SJSA1 (cell line): ENCODE measurements at regions not wholly inside any gene's neighbourhood (a gene's known extent, or its start where the extent isn't known, plus 50 kb on each side); places are given as distances from the start of the nearest gene placed in this dataset.

Experiments
- DNase-seq, 2 experiments: peaks; one replicate each; pipeline ENCODE4 v3.0.0-alpha.2; 2015 to 2020; ENCODE audit warnings: low spot score in 2 of 2, low read depth in 1 of 2
- H3K27ac ChIP-seq: fragments of 250-450 bp; sonication (Bioruptor Pico); 2 replicates; pipeline ENCODE4 v1.5.1; 2020; ENCODE audit warnings: mild to moderate bottlenecking, moderate library complexity
- H3K27me3 ChIP-seq: fragments of 250-450 bp; sonication (Bioruptor Pico); replicated peaks from 2 replicates; pipeline ENCODE4 v1.5.1; 2020; ENCODE audit warnings: mild to moderate bottlenecking, moderate library complexity
- H3K36me3 ChIP-seq: fragments of 250-450 bp; sonication (Bioruptor Pico); 2 replicates; pipeline ENCODE4 v1.5.1; 2020; ENCODE audit warnings: mild to moderate bottlenecking
- H3K4me1 ChIP-seq: fragments of 250-450 bp; sonication (Bioruptor Pico); replicated peaks from 2 replicates; pipeline ENCODE4 v1.6.1; 2021; ENCODE audit warnings: mild to moderate bottlenecking
- H3K4me3 ChIP-seq: fragments of 250-450 bp; sonication (Bioruptor Pico); 2 replicates; pipeline ENCODE4 v1.5.1; 2020; ENCODE audit warnings: mild to moderate bottlenecking
- H3K9me3 ChIP-seq: fragments of 250-450 bp; sonication (Bioruptor Pico); replicated peaks from 2 replicates; pipeline ENCODE4 v1.5.1; 2020; ENCODE audit warnings: mild to moderate bottlenecking

DNA sequence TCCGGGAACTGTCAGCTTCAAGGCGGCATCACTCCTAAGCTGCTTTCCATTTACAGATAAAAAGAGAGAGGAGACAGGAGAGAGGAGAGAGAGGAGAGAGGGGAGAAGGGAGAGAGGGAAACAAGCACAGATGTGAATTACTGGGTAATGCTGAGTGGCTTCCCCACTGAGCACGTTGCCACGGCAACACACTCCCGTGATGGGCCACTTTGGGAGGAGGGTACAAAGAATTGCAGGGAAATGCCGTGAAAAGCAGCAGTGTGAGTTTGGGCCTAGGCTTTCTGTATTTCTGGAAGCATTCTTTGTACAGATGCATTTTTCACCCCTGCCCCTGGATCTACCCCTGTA, 128.0 kb upstream of the IRF2BP2 start:
- H3K4me1 ChIP-seq: no peaks in the 10 kb centered on the region
- no peak for DNase-seq
- no peak overlapping the region for H3K4me3 ChIP-seq
- H3K27me3 ChIP-seq: no peaks in the 10 kb centered on the region
- H3K27ac ChIP-seq: no peak overlapping the region
- H3K9me3 ChIP-seq: no peaks in the 10 kb centered on the region
- no peaks in the 10 kb centered on the region for H3K36me3 ChIP-seq

DNA sequence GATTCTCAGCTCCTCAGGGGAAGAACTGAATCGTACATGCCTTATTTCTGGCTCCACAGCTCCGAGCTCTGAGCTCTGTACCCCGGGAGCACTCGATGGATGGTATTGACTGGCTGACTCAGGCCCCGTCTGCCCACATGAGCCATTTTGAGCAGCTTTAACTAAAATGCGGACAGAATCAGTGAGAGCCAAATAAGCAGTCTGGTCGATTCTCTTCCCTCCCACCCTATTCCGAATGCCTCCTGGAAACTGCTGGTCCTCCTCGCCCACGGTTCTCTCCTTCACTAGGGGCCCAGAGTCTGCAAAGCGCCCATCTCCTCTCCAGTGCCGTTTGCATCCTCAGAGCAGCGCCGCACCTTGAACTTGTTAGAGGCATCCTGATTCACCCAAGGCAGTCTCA, 125.9 kb upstream of the IRF2BP2 start:
- Histone ChIP-seq H3K36me3 (no peaks in the 10 kb centered on the region), H3K27ac (no peak overlapping the region), H3K9me3 (no peaks in the 10 kb centered on the region), H3K4me3 (no peak overlapping the region), H3K4me1 (peaks cover 14% of the 10 kb centered on the region), H3K27me3 (no peaks in the 10 kb centered on the region)
- no peak for DNase-seq

DNA sequence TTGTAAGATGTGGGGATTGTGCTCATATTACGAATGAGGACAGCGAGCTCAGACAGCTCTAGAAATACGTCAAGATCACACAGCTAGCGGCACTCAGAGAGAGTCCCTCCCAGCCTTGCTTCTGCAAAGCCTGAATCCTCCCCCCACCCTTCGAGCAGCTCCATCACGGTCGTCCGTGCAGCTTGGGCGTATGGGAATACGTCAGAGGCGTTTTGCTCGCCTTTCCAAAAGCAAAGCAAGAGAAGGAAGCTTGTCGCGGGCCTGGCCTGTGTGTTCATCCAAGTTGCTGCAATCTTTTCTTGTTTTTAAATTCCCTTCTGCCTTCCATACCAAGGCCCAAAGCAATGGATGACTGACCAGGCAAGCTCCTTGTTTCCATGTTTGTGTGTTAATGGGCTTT, 125.5 kb upstream of the IRF2BP2 start:
- H3K36me3 ChIP-seq: no peaks in the 10 kb centered on the region
- H3K9me3 ChIP-seq: no peaks in the 10 kb centered on the region
- peaks cover 19% of the 10 kb centered on the region for H3K4me1 ChIP-seq
- DNase-seq: no peak
- no peak overlapping the region for H3K27ac ChIP-seq
- no peak overlapping the region for H3K4me3 ChIP-seq
- no peaks in the 10 kb centered on the region for H3K27me3 ChIP-seq

DNA sequence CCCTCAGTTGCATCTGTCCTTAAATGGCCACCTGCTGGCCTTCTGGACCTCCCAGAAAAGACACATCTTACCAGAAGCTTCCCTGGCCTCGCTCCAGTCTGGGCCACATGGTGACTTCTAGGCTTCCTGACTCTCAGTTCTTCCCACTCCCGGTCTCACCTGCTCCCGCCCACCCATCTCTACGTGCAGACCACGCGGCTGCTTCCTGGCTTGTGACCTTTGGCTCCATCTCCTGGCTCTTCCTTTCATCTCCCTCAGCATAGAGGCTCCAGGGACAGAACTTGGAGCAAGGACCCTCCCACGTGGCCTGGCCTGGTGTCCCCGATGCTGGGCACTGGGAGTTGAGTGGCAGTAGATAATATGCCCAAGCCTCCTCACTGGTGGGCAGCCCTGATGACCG, 124.9 kb upstream of the IRF2BP2 start:
- DNase-seq: no peak
- no peaks in the 10 kb centered on the region for H3K9me3 ChIP-seq

DNA sequence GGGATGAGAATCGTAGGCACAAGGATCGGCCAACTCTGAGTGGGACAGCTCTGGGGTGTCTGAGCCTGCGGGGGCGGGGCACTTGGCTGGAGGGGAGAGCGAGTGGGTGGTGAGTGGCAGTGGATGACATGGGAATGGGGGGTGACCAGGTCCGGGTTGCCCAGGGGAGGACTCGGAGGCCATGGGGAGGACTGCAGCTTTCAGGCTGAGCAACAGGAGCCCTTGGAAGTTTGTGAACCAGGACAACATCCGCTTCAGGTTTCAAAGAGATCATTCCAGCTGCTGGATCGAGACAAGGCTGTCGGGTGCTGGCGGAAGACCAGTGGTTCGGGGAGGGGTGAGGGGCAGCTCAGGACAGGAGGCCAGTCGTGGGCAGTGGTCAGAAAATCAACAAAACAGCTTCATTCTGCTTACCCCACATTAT, 124.4 kb upstream of the IRF2BP2 start:
- Histone ChIP-seq H3K4me3 (no peak overlapping the region), H3K9me3 (no peaks in the 10 kb centered on the region), H3K27ac (no peak overlapping the region), H3K27me3 (no peaks in the 10 kb centered on the region), H3K4me1 (peaks cover 29% of the 10 kb centered on the region), H3K36me3 (no peaks in the 10 kb centered on the region)
- DNase-seq: no peak

More for the DNA sequence above, 124.9 kb upstream of the IRF2BP2 start:
- Histone ChIP-seq H3K4me1 (peaks cover 25% of the 10 kb centered on the region), H3K27me3 (no peaks in the 10 kb centered on the region), H3K4me3 (no peak overlapping the region), H3K27ac (no peak overlapping the region), H3K36me3 (no peaks in the 10 kb centered on the region)

DNA sequence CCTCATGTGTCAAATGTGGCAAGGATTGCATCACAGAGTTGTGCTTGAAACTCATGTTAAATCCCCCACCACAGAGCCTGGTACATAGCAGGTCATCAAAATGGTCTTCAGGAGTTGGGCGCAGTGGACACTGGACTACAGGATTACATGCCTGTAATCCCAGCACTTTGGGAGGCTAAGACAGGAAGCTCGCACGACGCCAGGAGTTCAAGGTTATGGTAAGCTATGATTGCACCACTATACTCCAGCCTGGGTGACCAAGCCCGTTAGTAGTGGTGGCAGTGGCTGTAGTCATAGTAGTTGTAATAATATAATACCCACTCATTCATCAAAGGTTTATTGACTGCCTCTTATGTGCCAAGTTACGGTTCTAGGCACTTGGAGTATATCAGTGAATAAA, 123.4 kb upstream of the IRF2BP2 start:
- Histone ChIP-seq H3K4me1 (peaks cover 33% of the 10 kb centered on the region), H3K9me3 (no peaks in the 10 kb centered on the region), H3K27me3 (no peaks in the 10 kb centered on the region), H3K4me3 (no peak overlapping the region), H3K36me3 (no peaks in the 10 kb centered on the region), H3K27ac (no peak overlapping the region)
- no peak for DNase-seq

DNA sequence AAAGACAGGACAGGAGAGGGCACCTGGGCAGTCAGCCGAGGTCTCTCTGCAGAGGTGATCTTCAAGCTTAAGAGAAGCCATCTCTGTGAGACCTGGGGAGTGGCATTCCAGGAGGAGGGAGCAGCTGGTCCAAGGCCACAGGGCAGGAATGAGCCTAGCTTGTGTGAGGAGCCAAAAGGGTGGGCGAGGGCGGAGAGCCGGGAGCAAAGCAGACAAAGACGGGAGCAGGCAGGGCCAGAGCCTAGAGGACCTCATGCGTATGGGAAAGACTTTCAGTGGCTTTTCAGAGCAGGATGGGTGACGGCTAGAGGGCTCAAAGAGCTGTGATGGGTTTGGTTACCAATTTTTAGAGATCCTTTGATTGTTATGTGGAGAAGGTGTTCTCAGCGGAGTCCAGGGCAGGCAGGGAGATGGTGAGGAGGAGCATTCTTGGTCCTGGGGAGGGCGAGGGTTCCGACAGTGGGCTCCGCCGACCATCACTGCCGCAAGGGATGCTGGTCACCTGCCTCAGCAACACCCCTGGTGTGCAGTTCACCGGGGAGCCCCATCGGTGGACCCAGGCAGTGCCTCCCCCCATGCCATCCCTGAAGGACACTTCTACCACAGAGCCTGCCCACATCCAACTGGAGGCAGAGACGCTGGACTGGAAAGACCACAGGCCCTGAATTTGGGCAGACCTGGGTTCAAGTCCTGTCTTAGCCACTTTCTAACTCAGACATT, 122.9 kb upstream of the IRF2BP2 start:
- no peaks in the 10 kb centered on the region for H3K36me3 ChIP-seq
- DNase-seq: no peak
- no peak overlapping the region for H3K4me3 ChIP-seq
- H3K9me3 ChIP-seq: no peaks in the 10 kb centered on the region
- no peaks in the 10 kb centered on the region for H3K27me3 ChIP-seq
- H3K4me1 ChIP-seq: peaks cover 33% of the 10 kb centered on the region
- H3K27ac ChIP-seq: no peak overlapping the region; the same call in 1 of the 2 replicates

DNA sequence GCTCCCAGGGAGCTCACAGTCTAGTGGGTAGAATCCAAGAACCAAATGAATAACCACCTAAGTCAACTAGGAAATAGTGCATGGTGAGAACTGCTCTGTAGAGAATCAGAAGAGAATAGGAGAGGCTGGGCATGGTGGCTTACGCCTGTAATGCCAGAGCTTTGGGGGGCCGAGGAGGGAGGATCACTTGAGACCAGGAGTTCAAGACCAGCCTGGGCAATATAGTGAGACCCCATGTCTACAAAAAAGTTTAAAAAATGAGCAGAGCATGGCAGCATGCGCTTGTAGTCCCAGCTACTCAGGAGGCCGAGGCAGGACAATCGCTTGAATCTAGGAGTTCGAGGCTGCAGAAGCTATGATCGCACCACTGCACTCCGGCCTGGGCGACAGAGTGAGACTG, 122.3 kb upstream of the IRF2BP2 start:
- DNase-seq: no peak
- H3K36me3 ChIP-seq: no peaks in the 10 kb centered on the region
- H3K4me1 ChIP-seq: peaks cover 34% of the 10 kb centered on the region
- H3K27ac ChIP-seq: peak overlapping the region; percentile 83
- no peaks in the 10 kb centered on the region for H3K9me3 ChIP-seq
- H3K27me3 ChIP-seq: no peaks in the 10 kb centered on the region
- H3K4me3 ChIP-seq: no peak overlapping the region

DNA sequence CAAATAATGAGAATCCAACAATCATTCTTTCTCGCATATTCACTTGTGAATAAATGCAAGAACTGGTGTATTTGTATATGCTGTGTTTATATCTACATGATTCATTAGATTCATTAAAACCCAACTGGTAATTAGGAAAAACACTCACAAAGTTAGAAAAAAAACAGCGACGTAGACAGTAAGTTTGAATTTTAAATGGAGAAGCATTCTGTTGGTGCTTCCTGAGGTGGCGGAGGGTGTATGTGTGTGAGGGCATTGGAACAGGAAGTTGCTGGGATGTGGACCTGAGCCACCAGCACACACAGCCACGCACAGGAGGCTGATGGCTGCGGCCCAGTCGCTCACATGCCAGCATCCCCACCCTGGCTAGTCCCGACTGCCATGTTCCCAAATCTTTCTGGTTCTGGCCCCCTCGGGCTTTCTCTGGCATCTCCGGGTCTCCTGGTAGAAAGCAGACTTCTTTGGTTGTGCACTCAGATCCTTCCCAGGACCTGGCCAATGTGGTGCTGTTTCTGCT, 121.6 kb upstream of the IRF2BP2 start:
- Histone ChIP-seq H3K9me3 (no peaks in the 10 kb centered on the region), H3K4me3 (no peak overlapping the region), H3K36me3 (no peaks in the 10 kb centered on the region), H3K27me3 (no peaks in the 10 kb centered on the region), H3K4me1 (peaks cover 37% of the 10 kb centered on the region), H3K27ac (peak overlapping the region; percentile 83)
- peak; percentile 63 to 83 for DNase-seq

DNA sequence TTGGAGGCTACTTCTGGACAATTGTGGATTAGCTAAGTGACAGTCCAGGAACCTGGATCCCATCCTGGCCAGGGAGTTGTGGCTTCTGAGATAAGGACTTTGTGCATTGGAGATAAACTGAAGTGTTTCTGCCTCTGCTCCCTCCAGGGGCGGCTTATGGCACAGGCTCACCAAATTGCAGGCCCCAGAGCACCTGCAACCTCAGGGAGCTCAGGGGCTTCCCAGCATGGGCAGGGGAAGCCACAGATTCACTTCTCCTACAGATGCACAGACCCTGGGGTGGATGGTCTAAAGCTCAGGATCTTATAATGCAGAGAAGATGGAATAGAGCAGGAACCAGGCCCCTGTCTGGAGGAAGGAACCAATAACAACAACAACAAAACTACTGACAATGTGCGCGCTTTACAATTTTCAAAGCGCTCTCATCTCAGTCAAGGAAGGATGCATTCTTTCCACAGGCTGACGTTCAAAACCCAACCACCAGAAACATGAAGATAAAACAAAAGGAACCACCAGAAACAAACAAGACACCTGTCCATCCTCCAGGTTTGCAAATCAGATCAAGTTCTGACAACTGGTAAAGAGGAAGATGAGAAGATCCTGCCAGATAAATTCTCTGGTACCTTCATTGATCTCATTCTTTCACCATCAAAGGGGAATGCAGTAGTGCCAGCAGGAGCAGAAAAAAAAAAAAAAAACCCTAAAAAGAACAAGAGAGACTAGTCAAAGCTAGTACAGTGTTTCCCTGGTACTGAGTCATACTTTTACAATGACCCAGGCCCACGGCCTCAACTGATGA, 121.0 kb upstream of the IRF2BP2 start:
- DNase-seq: peak in 1 of 2 experiments; percentile 64
- no peaks in the 10 kb centered on the region for H3K27me3 ChIP-seq
- peaks cover 37% of the 10 kb centered on the region for H3K4me1 ChIP-seq
- no peaks in the 10 kb centered on the region for H3K9me3 ChIP-seq
- H3K27ac ChIP-seq: peak overlapping the region; percentile 83
- no peaks in the 10 kb centered on the region for H3K36me3 ChIP-seq
- H3K4me3 ChIP-seq: no peak overlapping the region

DNA sequence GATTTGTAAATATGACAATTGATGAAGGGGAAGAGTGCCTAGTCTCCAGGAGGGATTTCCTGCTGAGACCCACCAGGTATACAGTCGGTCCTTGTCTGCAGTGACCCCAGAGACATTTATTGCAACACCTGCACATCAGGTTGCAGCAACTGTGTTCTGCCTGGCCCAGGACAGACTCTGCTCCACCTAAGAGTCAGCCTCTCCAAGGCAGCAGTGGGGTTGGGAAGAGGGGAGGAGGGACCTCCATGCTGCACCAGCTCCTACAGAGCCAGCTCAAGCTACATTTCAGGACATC, 120.4 kb upstream of the IRF2BP2 start:
- H3K27me3 ChIP-seq: no peaks in the 10 kb centered on the region
- H3K27ac ChIP-seq: no peak overlapping the region
- peaks cover 41% of the 10 kb centered on the region for H3K4me1 ChIP-seq

DNA sequence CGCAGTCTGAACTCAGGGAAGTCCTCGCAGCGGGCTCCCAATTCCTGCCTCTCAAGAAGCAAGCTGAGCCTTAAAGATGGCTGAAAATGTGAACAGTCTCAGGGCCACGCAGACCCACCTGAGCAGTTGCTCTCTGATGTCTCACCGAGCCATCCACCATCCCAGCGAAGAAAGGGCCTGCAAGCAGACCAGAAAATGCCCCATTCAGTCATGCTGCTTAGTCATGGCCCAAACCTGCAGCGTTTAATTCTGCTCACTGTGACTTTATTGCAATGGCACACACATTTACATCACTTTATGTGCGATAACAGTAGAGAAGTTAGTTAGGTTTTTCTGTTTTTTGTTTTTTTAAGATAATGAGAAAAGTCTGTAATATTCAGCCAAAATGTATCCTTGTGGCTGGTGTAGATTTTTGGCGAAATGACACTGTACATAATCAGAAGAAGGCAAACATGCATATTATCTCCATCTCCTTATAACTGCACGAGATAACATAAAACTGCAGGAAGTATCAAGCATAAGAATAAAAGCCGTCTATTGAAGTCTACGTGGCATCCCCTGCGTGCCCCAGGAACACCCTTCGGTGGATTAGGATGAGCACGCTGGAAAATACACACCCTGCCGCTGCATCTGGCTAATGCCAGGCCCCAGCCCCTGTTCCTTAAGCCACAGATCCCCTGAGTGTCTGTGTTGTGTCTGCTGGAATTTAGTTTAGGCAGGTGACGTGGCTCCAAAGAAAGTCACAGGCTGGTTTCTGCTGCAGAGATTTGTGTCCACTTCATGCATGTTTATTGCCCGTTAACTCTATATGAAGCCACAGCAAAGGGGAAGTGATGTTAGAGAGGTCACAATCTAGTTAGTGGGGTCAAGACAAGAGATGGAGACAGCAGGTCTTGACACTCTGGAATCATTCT, 119.8 kb upstream of the IRF2BP2 start:
- H3K36me3 ChIP-seq: no peaks in the 10 kb centered on the region
- no peak overlapping the region for H3K4me3 ChIP-seq
- no peaks in the 10 kb centered on the region for H3K27me3 ChIP-seq
- DNase-seq: no peak
- H3K4me1 ChIP-seq: peaks cover 47% of the 10 kb centered on the region
- no peaks in the 10 kb centered on the region for H3K9me3 ChIP-seq
- H3K27ac ChIP-seq: no peak overlapping the region

More for the DNA sequence above, 120.4 kb upstream of the IRF2BP2 start:
- Histone ChIP-seq H3K4me3 (no peak overlapping the region), H3K36me3 (no peaks in the 10 kb centered on the region), H3K9me3 (no peaks in the 10 kb centered on the region)
- no peak for DNase-seq

DNA sequence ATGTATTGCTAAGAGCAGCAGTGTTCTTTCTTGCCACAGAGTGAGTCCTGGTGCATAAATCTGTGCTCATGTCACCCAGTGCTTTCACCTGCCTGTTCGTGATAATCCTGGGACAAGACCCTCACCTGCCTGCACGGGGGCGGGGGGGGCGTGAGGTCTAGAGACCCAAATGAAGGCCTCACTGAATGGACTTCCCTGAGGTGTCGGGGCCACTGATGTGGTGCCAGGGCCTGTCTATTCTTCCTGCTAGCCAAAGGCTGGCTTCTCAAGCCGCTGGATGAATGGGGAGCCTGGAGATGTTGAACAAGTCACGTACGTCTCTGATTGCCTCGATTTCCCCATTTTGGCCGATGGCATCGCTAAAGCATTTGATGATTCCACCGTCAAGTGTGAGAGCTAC, 118.8 kb upstream of the IRF2BP2 start:
- no peaks in the 10 kb centered on the region for H3K9me3 ChIP-seq
- H3K27me3 ChIP-seq: no peaks in the 10 kb centered on the region
- H3K4me1 ChIP-seq: peaks cover 53% of the 10 kb centered on the region
- H3K4me3 ChIP-seq: no peak overlapping the region
- no peak overlapping the region for H3K27ac ChIP-seq
- no peak for DNase-seq
- H3K36me3 ChIP-seq: no peaks in the 10 kb centered on the region
